Right lobe of liver (tissue), 6 donors: ENCODE measurements at regions not wholly inside any gene's neighbourhood (a gene's known extent, or its start where the extent isn't known, plus 50 kb on each side); places are given as distances from the start of the nearest gene placed in this dataset.
"Not testable (repeated sequence)": the region's sequence is repeated elsewhere in the genome, so short reads cannot be mapped to it uniquely, and the experiment has no call there.

ENCODE experiments used
- ATAC-seq, 4 donors: fragments of 200-7000 bp; cut with Tn5 transposase; one replicate each; pipeline ENCODE4 v1.9.1; 2020; ENCODE audit warnings: mild to moderate bottlenecking in 4 of 4, moderate library complexity in 4 of 4
- DNase-seq, 3 donors: peaks; one replicate each; pipeline ENCODE4 v3.0.0-alpha.2; 2020
- H3K27ac ChIP-seq, 3 donors: fragments of 200-600 bp; one replicate each; pipeline ENCODE4 v1.8.0; 2022
- H3K27me3 ChIP-seq, 2 donors: fragments of 200-600 bp; one replicate each; pipeline ENCODE4 v1.8.0; 2022
- H3K36me3 ChIP-seq, 4 donors: fragments of 200-600 bp; sonication (generic) in 1 of 4; one replicate each; pipeline versions ENCODE4 v1.5.1 to v1.8.0; 2017 to 2022; ENCODE audit warnings: control low read depth in 1 of 4
- H3K4me1 ChIP-seq, 4 donors: fragments of 200-600 bp; sonication (generic) in 1 of 4; one replicate each; pipeline versions ENCODE4 v1.5.1 to v1.8.0; 2017 to 2022; ENCODE audit warnings: control low read depth in 1 of 4
- H3K4me3 ChIP-seq, 3 donors: fragments of 200-600 bp; one replicate each; pipeline ENCODE4 v1.8.0; 2022
- H3K9me3 ChIP-seq, 4 donors: fragments of 200-600 bp; sonication (generic) in 1 of 4; one replicate each; pipeline versions ENCODE4 v1.5.1 to v1.8.0; 2017 to 2022; ENCODE audit warnings: control low read depth in 1 of 4
- CTCF ChIP-seq, 4 donors: fragments of 200-600 bp in 3 of 4; fragments of 450-650 bp in 1 of 4; IDR thresholded peaks; one replicate each; pipeline versions ENCODE4 v1.5.1 to v1.8.0; 2016 to 2022; ENCODE audit warnings: antibody characterized with exemption in 4 of 4, mild to moderate bottlenecking in 2 of 4
- POLR2A ChIP-seq: fragments of 450-650 bp; IDR thresholded peaks from one replicate; pipeline ENCODE4 v1.6.1; 2017; ENCODE audit warnings: antibody characterized with exemption, mild to moderate bottlenecking
- WGBS: methylation state at CpG from one replicate; pipeline ENCODE4 v1.1.6; 2018; ENCODE audit warnings: low coverage, low lambda C conversion rate; ENCODE audit not compliant: insufficient coverage; ENCODE audit errors: missing lambda C conversion rate; 5-methylcytosine and 5-hydroxymethylcytosine counted together
- intact Hi-C, 2 donors: fragments of 100-400 bp; cut with DNase I; formaldehyde crosslinking; loops; one replicate each; pipeline versions ENCODE4 v1.11.2 to v1.14.1; 2022
- donor health status: DM: no; HTN: yes; CAD: no.
- donor health status: DM: no; HTN: no; CAD: no.
- donor health status: DM: no; HTN: no; CAD: no.
- donor health status: DM: no; HTN: yes; CAD: no.
- donor health status: DM: no; HTN: yes; CAD: no.

- no peaks in the 10 kb centered on the region for H3K9me3 ChIP-seq
- H3K27ac ChIP-seq, result no peak overlapping the region
- H3K4me3 ChIP-seq, result no peak overlapping the region
- 54% methylated on average over 2 of the region's 2 CpGs for WGBS
- no peaks in the 10 kb centered on the region for H3K4me1 ChIP-seq
- DNase-seq (no peak), ATAC-seq (no peak)
- intact Hi-C loops, result no loop called here
- TF ChIP-seq CTCF (IDR thresholded peaks at IDR 0.05), result no peak
- H3K27me3 ChIP-seq, result no peaks in the 10 kb centered on the region
- H3K36me3 ChIP-seq, result no peaks in the 10 kb centered on the region
Observed at GRCh38 chr2:147008481-147008880, 836.3 kb upstream of the ACVR2A start.

GRCh38 chr2:147006736-147007141 lies 838.1 kb upstream of the ACVR2A start:
- H3K4me1 ChIP-seq, result no peaks in the 10 kb centered on the region
- H3K4me3 ChIP-seq, result no peak overlapping the region
- 47% methylated on average over 2 of the region's 2 CpGs for WGBS
- no peaks in the 10 kb centered on the region for H3K9me3 ChIP-seq
- H3K36me3 ChIP-seq, result no peaks in the 10 kb centered on the region
- ATAC-seq, result no peak
- no peak for DNase-seq
- no peaks in the 10 kb centered on the region for H3K27me3 ChIP-seq
- H3K27ac ChIP-seq, result no peak overlapping the region
- TF ChIP-seq CTCF (IDR thresholded peaks at IDR 0.05), result no peak
- TF ChIP-seq POLR2A, result no peak
- intact Hi-C loops, result no loop called here

- ATAC-seq, result no peak
- intact Hi-C loops, result no loop called here
- H3K36me3 ChIP-seq, result no peaks in the 10 kb centered on the region
- no peaks in the 10 kb centered on the region for H3K4me1 ChIP-seq
- WGBS, result 82% methylated on average over 2 of the region's 2 CpGs
- H3K9me3 ChIP-seq, result no peaks in the 10 kb centered on the region
- no peak for TF ChIP-seq POLR2A
- no peak for TF ChIP-seq CTCF (IDR thresholded peaks at IDR 0.05)
- DNase-seq, result no peak
- no peaks in the 10 kb centered on the region for H3K27me3 ChIP-seq
- no peak overlapping the region for H3K4me3 ChIP-seq
- H3K27ac ChIP-seq, result no peak overlapping the region
Observed at GRCh38 chr2:147003081-147003480, 841.7 kb upstream of the ACVR2A start.

- Histone ChIP-seq H3K27me3 (no peaks in the 10 kb centered on the region), H3K4me3 (no peak overlapping the region), H3K9me3 (no peaks in the 10 kb centered on the region), H3K27ac (no peak overlapping the region), H3K4me1 (no peaks in the 10 kb centered on the region), H3K36me3 (no peaks in the 10 kb centered on the region)
- no peak for DNase-seq
- no peak for TF ChIP-seq CTCF (IDR thresholded peaks at IDR 0.05)
- TF ChIP-seq POLR2A, result no peak
- intact Hi-C loops, result no loop called here
- no peak for ATAC-seq
- 22% methylated on average over 1 of the region's 1 CpG for WGBS
Observed at GRCh38 chr2:147002256-147002655, 842.6 kb upstream of the ACVR2A start.

- H3K27ac ChIP-seq, result no peak overlapping the region
- no peaks in the 10 kb centered on the region for H3K4me1 ChIP-seq
- no peak overlapping the region for H3K4me3 ChIP-seq
- H3K9me3 ChIP-seq, result no peaks in the 10 kb centered on the region
- ATAC-seq, result no peak
- WGBS, result 11% methylated on average over 1 of the region's 1 CpG
- TF ChIP-seq POLR2A (no peak), CTCF (IDR thresholded peaks at IDR 0.05) (no peak)
- no peak for DNase-seq
- intact Hi-C loops, result no loop called here
- H3K27me3 ChIP-seq, result no peaks in the 10 kb centered on the region
- H3K36me3 ChIP-seq, result no peaks in the 10 kb centered on the region
Observed at GRCh38 chr2:147001061-147001460, 843.8 kb upstream of the ACVR2A start.

- DNase-seq, H3K27me3 ChIP-seq, H3K36me3 ChIP-seq, H3K9me3 ChIP-seq, ATAC-seq, intact Hi-C loops, H3K4me3 ChIP-seq, H3K4me1 ChIP-seq, H3K27ac ChIP-seq: not testable (repeated sequence)
- 27% methylated on average over 2 of the region's 2 CpGs for WGBS
Observed at GRCh38 chr2:147000151-147000550, 844.7 kb upstream of the ACVR2A start.
